ENCODE measurements at regions not wholly inside any gene's neighbourhood (a gene's known extent, or its start where the extent isn't known, plus 50 kb on each side); places are given as distances from the start of the nearest gene placed in this dataset.
"Not testable (repeated sequence)": the region's sequence is repeated elsewhere in the genome, so short reads cannot be mapped to it uniquely, and the experiment has no call there.

DNA sequence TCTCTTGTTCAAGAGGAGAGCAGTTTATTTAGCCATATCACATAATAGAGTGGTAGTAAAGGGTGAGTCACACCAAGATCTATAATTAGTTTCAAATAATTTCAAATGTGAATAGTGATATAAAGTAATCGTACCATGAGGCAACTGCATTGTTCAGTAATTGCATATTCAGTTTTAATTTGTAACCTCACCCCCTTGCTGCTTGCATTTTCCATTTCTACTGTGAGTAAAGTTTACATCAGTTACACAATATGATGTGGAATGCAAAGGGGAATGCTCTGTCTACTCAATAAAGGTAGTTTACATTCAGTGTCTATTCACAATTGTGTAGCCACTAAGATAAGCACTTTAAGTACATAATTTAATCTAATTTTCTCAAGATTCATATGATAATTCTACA, 1695.7 kb upstream of the SPRY2 start:
- DNase-seq (ENCODE audit: low read depth, low spot score), result no peak

DNA sequence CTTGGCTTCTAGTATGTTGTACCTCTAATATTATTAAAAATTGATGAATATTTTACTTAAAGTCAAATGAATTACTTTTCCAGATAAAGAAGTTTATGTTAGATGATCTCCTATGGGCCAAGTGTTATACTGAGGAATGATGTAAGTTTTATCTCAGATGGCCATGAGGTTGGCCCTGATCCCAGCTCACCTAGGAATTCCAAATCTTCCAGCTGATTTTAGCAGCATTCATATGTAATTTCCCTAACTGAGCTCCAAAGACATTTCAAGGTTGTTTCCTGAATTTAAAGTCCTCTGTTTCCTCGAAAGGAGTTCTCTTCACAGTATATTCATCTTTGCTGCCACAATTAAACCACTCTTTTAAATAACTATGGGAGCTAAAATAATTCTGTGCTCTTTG, 1670.4 kb upstream of the SPRY2 start:
- DNase-seq (ENCODE audit: low read depth, low spot score), result no peak

DNA sequence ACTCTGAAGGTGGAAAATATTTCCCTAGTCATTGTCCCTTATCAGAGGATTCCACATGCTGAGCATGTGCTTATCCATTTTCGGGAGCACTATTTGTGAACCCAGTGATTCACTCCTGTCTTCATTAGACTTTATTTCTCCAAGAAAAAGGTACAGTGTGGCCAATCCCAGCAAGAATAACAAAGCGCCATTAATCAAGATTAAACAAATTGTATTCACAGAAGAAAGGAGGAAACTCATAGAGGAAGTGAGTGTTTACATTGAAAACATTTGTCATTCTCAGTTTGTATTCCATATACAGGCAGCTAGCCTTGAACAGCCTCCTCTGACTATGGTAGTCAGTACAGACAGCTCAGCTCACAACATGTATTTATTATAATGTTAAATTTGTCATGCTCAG, 1669.9 kb upstream of the SPRY2 start:
- no peak for DNase-seq (ENCODE audit: low read depth, low spot score)

DNA sequence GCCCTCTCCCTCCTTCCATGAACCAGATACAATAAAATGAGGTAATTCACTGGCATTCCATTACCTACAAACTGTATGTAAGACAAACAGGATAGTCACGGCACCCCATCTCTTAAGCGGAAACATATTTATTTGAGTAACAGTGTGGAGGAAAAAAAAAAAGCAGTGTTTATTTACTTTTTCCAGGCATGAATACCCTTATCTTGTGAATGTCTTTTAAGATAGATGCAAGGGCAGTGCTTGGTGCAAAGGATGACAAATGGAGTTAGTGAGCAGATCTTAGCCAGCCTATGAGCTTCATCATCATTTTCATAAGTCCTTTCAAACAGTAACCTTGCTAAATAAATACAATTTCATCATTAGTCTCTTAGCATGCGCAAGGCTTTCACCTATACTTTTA, 1661.8 kb upstream of the SPRY2 start:
- DNase-seq (ENCODE audit: low read depth, low spot score), result no peak

DNA sequence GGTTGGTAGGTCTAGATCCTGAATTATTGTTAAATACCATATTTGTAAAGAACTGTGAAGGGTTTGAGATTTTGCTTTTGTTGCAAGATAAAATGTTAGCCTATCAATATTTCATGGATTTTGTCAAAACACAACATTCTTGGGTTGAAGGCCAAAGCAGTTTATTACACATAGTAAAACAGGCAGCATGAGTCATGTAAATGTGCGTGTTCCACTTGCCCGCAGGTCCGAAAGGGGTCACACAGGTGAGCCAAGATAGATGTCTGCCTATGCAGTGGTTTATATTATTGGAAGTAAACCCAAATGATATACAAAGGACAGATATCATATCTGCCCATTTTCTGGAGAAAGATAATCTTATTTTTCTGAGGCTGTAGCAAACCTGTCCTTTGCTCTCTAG, 1654.4 kb upstream of the SPRY2 start:
- DNase-seq (ENCODE audit: low read depth, low spot score), result no peak

DNA sequence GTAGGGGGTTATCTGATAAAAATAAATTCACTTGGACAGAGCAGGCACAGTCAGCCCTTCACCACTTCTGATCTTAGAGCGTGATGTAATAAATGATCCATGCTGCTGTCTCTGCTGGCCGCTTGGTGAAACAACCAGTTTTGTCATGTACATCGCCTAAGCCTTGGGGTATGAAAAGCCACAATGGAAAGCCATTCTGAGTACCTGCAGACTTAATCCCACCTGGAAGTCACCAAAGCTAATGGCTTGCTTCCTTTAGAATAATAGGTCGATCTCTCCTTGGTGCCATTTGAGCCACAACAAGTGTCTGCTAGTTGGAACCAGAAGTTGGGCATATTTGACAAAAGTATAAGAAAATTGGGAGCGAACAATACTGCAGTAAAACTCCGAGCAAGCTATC, 1649.7 kb upstream of the SPRY2 start:
- DNase-seq (ENCODE audit: low read depth, low spot score), result no peak

DNA sequence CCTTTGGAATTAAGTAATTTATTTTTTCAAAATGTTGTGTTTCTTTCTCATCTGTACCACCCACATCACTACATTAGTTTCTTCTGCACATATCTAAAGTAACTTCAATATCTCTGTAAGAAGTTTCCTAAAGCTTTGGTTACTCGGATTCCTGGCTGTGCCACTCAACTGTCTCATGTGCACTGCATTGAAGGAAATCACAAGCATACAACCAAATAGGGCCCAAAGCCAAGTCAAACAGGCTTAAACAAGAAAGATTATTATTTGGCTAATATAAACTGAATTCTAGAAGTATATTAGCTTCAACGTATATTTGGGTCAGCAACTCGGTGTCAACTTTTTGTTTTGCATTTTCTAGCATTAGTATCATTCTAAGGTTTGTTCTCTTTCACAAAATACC, 1647.6 kb upstream of the SPRY2 start:
- no peak for DNase-seq (ENCODE audit: low read depth, low spot score)

DNA sequence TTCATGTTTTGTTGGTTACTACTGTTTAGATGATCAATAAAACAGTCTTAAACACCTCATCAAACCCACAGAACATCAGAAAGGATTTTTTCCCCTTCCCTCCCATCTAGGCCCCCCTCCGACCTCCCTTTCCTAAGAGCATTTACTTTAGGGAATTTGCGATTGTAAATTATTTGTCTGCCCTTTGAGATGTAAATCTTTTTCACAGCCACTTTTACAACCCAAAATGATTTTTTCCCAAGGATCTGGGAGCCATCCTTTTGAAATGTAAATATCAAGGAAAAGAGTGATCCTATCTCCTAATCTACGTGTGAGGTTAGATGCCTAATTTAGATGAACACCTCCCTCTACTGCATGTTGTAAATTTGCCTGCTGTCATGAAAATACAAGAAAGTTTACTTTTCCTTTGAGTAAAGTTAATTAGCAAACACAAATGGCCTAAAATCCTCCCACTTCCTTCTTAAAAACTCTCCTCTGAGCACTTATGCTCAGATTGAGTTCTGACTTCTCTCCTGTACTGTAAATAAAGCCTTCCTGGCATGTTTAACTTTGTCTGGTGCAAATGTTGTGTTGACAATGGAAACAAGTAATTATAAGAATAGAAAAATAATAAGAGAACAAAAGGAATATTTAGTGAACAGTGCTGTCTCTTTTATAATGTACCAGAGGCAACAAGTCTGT, 1646.9 kb upstream of the SPRY2 start:
- no peak for DNase-seq (ENCODE audit: low read depth, low spot score)

DNA sequence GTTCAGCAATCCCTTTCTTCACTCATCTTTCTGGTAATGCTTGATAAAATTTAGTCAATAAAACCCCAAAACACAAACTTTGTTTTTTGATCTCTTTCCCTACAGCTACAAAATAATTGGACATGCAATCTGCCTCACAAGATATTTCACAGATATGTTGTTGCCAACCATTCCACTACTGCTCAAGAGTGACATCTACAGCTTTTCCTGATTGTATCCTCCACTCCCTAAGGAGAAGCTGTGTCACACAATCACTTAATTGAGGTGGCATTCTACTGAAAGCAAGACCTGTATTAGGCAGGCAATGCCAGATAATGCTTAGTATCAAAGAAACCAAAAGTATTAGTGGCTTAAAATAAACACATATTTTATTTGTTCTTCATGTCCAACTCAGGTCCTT, 1646.2 kb upstream of the SPRY2 start:
- DNase-seq (ENCODE audit: low read depth, low spot score), result no peak

DNA sequence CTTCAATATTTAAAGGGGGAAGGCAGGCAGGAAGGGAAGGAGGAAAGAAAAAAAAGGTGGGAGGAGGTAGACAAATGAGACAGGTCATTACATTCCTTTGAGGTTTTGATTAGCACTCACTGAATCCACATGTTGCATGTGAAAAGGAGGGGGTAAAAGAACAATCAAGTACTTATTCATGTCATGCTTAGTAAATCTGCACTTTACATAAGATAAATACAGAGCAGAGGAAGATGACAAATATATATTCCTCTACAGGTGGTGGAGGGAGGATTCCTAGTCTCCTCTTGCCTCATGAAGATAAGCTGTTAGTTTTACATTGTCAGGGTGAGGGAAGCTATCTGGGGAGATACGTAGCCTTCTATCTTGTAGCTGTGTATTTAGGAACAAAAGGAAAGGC, 1645.4 kb upstream of the SPRY2 start:
- no peak for DNase-seq (ENCODE audit: low read depth, low spot score)

DNA sequence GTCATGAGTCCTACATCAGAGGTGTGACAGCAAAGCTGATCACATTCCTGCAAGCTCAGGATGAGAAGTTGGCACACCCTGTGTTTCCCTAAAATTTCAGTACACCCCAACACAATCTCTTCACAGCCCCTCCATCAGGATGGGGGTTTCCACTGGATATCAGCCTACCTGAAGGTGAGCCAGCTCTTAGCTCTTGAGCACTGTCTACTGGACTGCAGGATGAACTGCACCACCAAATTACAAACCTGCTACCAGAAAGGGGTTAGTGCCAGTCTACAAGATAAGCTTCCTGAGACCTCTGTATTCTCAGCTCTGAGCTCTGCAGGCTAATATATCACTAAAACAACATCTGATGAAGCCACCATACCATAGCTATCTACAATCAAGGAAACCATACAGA, 1616.2 kb upstream of the SPRY2 start:
- no peak for DNase-seq (ENCODE audit: low read depth, low spot score)

DNA sequence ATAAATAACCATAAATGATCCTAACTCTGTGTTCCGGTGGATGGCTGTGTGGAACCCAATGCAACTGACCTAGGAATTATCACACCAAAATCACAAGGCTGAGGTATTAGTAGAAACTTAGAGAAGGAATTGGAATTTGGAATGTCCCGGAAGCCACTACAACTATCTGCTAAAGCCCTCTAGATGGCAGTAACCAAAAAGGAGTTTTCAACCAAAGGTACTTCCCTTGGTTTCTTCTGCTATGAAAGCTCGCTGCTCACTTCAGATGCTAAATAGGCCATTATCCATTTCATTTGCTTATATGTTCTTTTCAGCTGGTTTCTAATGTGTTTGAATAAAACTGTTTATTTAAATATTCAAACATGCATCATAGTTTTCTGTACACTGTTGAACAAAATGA, 1589.1 kb upstream of the SPRY2 start:
- DNase-seq (ENCODE audit: low read depth, low spot score), result no peak

DNA sequence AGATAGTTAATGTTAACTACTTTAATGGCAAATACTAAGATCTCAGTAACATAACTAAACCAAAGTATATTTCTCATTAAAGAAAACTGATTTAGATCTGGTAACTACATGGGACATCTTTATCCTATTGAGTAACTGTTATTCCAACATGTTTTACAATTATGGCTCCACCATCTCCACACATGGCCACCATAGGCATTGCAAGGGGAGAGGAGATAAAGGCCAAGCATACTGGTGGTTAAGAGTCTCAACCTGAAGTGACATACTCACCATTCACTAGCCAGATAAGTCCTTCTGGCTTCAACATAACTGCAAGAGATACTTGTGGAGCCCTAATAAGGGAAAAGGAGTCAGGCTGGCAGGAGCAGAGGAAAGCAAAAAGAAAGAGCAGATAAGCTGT, 1586.4 kb upstream of the SPRY2 start:
- no peak for DNase-seq (ENCODE audit: low read depth, low spot score)

DNA sequence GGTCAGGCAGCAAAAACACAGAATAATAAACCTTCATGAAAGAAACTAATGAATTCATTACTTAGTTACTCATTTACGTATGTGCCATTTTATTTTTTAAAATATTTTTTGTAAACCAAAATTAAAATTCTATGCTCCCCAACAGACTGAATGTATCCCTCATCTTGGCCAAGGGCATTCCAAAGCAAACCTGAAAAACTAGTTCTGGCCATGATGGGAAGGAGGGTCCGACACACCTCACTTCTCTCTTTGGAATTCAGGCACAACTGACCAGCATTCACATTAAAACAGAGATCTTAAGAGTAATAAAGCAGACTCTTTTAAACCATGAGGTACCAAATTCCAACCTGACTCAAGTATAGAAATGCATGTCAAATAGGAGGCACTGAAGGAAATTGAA, 1576.9 kb upstream of the SPRY2 start:
- DNase-seq (ENCODE audit: low read depth, low spot score), result no peak

DNA sequence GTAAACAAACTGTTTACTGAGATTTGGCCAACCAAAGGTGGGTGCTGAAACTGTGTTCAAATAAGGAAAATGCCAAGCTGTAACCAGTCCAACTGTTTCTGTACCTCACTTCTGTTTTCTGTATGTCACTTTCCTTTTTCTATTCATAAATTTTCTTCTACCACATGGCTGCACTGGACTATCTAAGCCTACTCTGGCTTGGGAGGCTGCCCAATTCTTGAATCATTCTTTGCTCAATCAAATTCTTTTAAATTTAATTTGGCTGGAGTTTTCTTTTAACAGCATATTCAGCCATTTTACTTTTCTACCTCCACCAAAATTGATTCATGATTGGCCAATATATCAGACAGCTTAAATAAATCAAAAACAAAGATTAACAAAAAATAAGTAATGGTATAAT, 1575.5 kb upstream of the SPRY2 start:
- no peak for DNase-seq (ENCODE audit: low read depth, low spot score)

DNA sequence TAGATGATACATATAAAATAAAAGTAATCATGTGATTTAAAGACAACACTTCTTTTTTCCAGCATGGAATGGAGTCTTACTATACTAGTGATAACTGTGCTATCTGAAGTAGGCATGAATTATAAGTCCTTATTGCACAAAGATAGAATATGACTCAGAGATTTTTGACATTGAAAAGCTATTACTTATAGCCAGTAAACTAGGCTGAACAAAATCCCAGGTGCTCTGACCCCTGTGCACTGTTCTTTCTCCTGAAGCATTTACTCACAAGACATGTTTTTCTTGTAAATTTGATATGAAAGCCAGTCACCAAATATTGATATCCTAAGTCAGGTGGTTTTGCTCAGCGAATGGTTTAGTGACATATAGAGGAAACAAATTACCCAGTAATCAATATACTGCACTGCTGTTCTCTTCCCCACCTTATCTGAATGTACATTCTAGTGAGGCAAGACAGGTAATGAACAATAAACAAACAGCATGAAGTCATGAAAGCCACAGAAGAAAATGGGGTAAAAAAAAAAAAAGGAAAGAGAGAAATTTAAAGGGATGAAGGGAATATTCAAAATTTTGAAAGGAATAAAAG, 1567.0 kb upstream of the SPRY2 start:
- DNase-seq (ENCODE audit: low read depth, low spot score), result no peak

DNA sequence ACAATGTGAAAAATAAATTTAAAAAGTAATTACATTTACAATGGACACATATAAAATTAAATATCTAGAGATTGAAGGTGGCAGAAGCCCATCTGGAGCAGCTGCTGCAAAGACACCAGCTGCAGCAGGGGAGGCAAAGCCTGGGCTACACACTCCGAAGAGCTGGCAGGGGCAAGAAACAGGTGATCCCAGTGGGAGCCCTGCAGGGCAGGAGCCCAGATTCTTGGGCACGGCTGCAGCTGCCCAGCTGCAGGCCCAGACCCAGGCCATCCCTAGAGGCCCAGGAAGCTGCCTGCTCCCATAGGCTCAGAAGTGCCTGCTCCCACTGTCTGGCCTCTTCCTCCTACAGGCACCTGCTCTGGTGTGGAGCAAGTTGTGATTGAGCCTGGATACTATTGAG, 1547.9 kb upstream of the SPRY2 start:
- DNase-seq (ENCODE audit: low read depth, low spot score), result no peak

DNA sequence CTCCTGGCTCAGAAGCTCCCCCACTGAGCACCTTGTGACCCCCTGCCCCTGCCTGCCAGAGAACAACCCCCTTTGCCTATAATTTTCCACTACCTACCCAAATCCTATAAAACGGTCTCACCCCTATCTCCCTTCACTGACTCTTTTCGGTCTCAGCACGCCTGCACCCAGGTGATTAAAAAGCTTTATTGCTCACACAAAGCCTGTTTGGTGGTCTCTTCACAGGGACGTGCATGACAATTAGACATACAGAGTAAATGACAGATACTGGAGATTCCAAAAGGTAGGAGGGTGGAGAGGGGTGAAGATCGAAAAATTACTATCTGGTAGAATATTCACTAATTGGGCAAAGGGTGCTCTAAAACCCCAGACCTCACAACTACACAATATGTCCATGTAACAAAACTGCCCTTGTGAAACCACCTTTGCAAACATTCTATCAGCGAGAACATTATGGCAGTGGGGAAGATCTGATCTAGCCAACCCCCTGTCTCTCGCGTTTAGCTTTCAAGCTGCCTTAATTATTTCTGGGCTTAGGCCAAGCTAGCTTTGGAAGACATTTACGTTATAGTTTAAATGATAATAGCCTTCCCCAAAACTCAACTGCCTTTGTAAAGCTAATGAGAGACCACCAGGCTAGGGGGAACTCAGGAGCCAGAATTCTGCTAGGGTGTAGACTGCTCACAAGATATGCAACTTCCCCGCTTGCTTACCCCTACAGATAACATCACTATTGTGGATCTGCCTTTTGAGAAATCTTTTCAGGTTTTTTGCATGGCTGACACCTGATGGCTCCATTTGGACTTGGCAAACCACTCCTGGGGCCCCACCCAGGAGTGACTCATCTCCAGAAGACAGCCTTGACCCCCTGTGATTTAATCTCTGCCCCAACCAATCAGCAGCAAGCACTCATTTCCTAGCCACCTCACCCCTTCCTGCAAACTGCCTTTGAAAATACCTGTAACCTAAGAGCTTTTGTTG, 1534.0 kb upstream of the SPRY2 start:
- DNase-seq (ENCODE audit: low read depth, low spot score), result no peak

DNA sequence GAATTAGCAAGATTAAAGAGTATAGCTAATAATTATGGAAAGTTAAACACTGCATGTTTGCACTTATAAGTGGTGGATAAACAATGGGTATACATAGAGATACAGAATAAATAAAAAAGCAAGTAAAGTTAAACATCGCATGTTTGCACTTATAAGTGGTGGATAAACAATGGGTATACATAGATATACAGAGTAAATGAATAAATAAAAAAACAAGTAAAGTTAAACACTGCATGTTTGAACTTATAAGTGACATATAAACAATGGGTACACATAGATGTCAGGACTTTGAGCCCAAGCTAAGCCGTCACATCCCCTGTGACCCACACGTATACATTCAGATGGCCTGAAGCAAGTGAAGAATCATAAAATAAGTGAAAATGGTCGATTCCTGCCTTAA, 1533.3 kb upstream of the SPRY2 start:
- DNase-seq (ENCODE audit: low read depth, low spot score), result no peak

DNA sequence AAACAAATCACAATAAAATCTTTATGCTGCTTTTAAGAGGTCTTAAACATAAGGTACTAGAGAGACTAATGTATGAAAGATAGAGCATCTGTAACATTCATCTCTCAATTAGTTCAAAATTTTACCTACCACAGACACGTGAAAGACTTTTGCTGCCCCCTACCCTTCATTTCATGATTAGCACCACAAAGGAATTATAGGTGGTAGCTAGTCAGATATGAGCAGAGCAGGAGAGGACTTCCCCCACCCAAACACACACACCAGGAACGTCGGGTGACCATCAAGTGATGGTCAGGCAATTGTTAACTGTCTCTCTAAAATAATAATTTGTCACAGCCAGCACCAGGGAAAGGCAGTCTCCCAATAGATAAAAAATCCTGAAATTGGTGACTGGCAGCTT, 1531.7 kb upstream of the SPRY2 start:
- no peak for DNase-seq (ENCODE audit: low read depth, low spot score)

DNA sequence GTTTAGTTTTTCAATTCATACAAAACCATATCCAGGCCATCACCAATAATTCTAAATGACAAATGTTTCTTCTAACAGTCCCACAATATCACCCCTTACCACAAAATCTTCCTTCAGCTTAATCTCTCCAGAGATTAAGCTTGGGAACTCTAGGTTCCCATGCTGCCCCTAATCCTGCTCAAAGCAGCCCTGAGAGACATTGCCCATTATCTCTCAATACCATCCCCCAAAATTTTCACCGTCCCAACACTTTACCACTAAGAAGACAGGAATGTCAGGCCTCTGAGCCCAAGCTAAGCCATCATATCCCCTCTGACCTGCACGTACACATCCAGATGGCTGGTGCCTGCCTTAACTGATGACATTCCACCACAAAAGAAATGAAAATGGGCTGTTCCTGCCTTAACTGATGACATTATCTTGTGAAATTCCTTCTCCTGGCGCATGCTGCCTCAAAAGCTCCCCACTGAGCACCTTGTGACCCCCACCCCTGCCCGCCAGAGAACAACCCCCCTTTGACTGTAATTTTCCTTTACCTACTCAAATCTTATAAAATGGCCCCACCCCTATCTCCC, 1530.9 kb upstream of the SPRY2 start:
- not testable (repeated sequence) for DNase-seq (ENCODE audit: low read depth, low spot score)

DNA sequence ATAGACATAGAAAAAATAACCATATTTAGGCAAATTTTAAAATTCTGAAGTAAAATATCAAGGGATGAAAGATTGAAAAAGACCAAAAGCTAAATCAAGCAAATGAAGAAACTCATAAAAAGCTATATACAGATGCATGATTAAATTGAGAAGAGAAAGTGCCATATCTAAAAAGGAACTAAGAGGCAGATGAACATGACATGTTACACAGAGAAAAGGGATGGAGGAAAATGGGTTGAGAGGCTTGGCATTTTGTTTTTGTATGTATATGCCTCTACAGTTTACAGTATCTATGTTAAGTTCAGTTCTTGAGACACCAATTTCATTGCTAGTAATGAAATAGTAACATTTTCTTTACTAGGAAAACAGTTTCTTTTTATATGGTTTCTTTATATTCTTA, 1507.4 kb upstream of the SPRY2 start:
- no peak for DNase-seq (ENCODE audit: low read depth, low spot score)
